ENCODE measurements at regions not wholly inside any gene's neighbourhood (a gene's known extent, or its start where the extent isn't known, plus 50 kb on each side); places are given as distances from the start of the nearest gene placed in this dataset.

DNA sequence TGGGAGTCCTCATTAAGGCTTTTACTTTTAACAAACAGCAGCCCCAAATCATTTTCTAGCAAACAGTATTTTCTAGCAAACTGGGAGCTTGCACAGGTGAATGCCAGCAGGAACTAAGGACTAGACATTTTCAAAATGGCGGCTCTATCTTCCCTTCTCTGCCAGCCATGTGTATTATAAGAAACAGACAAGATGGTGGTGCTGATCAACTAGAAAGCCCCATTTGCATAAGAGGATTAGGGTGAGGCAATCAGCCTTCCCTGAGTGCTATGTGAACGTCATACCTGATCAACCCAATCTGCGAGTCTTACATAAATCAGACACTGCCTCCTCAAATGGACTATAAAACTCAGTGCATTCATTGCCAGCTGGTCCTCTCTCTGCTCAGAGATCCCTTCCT is 479.6 kb downstream of the IPMK start:
- H3K18ac ChIP-seq (ENCODE audit: low read length): no peak overlapping the region
- WGBS, 2 donors (ENCODE audit: extremely low coverage in 2 of 2, insufficient read length in 2 of 2, insufficient replicate concordance in 1 of 2): no CpG with 5 or more reads among the region's 3 CpGs

DNA sequence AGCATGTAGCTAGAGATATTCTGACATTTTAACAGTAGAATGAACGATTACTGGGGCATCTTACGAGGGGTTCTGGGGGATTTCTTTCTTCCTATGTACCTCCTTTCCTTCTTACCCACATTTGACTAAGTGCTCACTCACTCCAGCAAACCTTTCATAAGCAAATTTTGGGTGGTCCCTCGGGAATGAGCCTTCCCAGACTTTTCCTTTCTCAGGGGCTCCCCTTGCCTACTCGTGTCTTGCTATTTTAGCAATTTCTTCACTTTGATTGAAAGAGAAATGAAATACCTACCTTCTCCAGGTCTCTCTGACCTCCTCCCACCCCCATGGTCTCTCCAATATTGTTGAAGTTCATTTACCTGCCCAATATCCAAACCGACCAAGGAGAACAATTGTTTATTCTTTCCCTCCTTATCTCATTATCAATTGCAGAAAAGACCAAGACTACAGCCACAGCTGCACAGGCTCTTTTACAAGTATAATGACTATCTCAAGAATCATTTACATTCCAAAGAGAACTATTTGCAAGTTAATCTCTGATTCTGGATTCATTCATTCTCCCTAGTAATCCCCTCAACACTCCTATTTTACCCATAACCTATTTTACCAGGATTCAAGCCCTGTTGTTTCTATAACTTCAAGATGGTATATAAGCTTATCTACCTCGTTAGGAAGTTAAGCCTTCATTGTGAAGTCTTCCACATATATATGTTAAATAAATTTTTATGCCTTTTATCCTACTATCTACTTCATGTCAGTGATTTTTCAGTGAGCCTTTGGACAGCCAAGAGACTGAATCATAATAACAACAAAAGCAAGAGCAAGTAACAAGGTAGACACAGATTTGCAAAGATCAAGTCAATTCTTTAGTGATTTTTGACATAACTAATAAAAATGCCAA is 480.6 kb downstream of the IPMK start:
- Histone ChIP-seq H4K8ac (ENCODE audit: low read depth, low read length) (no peak overlapping the region), H3K27ac (replicated peaks; ENCODE audit: low read length) (no peak overlapping the region), H3K23ac (ENCODE audit: low read depth, low read length, poor library complexity) (no peak overlapping the region), H2AFZ (ENCODE audit: low read length) (no peak overlapping the region), H2BK120ac (ENCODE audit: low read depth, low read length) (no peak overlapping the region), H3K4me2 (ENCODE audit: insufficient read depth, low read length, poor library complexity, severe bottlenecking) (no peak overlapping the region), H4K91ac (ENCODE audit: low read depth, low read length, poor library complexity) (no peak overlapping the region), H2BK5ac (ENCODE audit: low read length) (no peak overlapping the region), H3K4me3 (ENCODE audit: low read length in 2 of 2) (no peak overlapping the region), H3K14ac (ENCODE audit: low read length) (no peak overlapping the region), H2AK5ac (ENCODE audit: low read depth, low read length) (no peak overlapping the region), H3K79me1 (ENCODE audit: low read depth, low read length) (no peaks in the 10 kb centered on the region), H3K4me1 (ENCODE audit: control insufficient read depth in 2 of 2, insufficient read depth in 1 of 2, low read depth in 1 of 2, low read length in 2 of 2) (peaks cover 0 to 2% of the 10 kb centered on the region in 2 donors), H2BK15ac (ENCODE audit: low read length) (no peak overlapping the region), H3K9me3 (replicated peaks in 1 of 2; ENCODE audit: control insufficient read depth in 2 of 2, insufficient read depth in 1 of 2, low read depth in 1 of 2, low read length in 2 of 2) (no peaks in the 10 kb centered on the region), H3K36me3 (replicated peaks in 1 of 2; ENCODE audit: control insufficient read depth in 2 of 2, insufficient read depth in 2 of 2, low read length in 2 of 2) (no peaks in the 10 kb centered on the region), H2BK12ac (ENCODE audit: low read length) (no peak overlapping the region), H3K4ac (ENCODE audit: low read length) (no peak overlapping the region), H3K18ac (ENCODE audit: low read length) (no peak overlapping the region), H3K27me3 (ENCODE audit: control insufficient read depth in 3 of 3, insufficient read depth in 3 of 3, low read depth in 1 of 3, low read length in 3 of 3) (no peaks in the 10 kb centered on the region), H3K9ac (ENCODE audit: low read depth, low read length, poor library complexity) (no peak overlapping the region)
- no CpG with 5 or more reads among the region's 6 CpGs for WGBS, 2 donors (ENCODE audit: extremely low coverage in 2 of 2, insufficient read length in 2 of 2, insufficient replicate concordance in 1 of 2)
- no peak for DNase-seq (ENCODE audit: low spot score)

More for the DNA sequence above, 479.6 kb downstream of the IPMK start:
- H2AK5ac ChIP-seq (ENCODE audit: low read depth, low read length): no peak overlapping the region
- no peaks in the 10 kb centered on the region for H3K36me3 ChIP-seq (replicated peaks in 1 of 2; ENCODE audit: control insufficient read depth in 2 of 2, insufficient read depth in 2 of 2, low read length in 2 of 2)
- H3K23ac ChIP-seq (ENCODE audit: low read depth, low read length, poor library complexity): no peak overlapping the region
- no peak overlapping the region for H2AFZ ChIP-seq (ENCODE audit: low read length)
- H3K27me3 ChIP-seq (ENCODE audit: control insufficient read depth in 3 of 3, insufficient read depth in 3 of 3, low read depth in 1 of 3, low read length in 3 of 3): no peaks in the 10 kb centered on the region
- H2BK15ac ChIP-seq (ENCODE audit: low read length): no peak overlapping the region
- H3K4me3 ChIP-seq (ENCODE audit: low read length in 2 of 2): no peak overlapping the region
- H3K4me1 ChIP-seq (ENCODE audit: control insufficient read depth in 2 of 2, insufficient read depth in 1 of 2, low read depth in 1 of 2, low read length in 2 of 2): peaks cover 0 to 2% of the 10 kb centered on the region in 2 donors
- H3K27ac ChIP-seq (replicated peaks; ENCODE audit: low read length): no peak overlapping the region
- no peak overlapping the region for H4K91ac ChIP-seq (ENCODE audit: low read depth, low read length, poor library complexity)
- no peak overlapping the region for H4K8ac ChIP-seq (ENCODE audit: low read depth, low read length)
- no peaks in the 10 kb centered on the region for H3K79me1 ChIP-seq (ENCODE audit: low read depth, low read length)
- H3K14ac ChIP-seq (ENCODE audit: low read length): no peak overlapping the region
- H3K4ac ChIP-seq (ENCODE audit: low read length): no peak overlapping the region
- no peak overlapping the region for H2BK5ac ChIP-seq (ENCODE audit: low read length)
- H3K4me2 ChIP-seq (ENCODE audit: insufficient read depth, low read length, poor library complexity, severe bottlenecking): no peak overlapping the region
- H2BK120ac ChIP-seq (ENCODE audit: low read depth, low read length): no peak overlapping the region
- DNase-seq (ENCODE audit: low spot score): no peak
- H3K9me3 ChIP-seq (replicated peaks in 1 of 2; ENCODE audit: control insufficient read depth in 2 of 2, insufficient read depth in 1 of 2, low read depth in 1 of 2, low read length in 2 of 2): no peaks in the 10 kb centered on the region
- no peak overlapping the region for H3K9ac ChIP-seq (ENCODE audit: low read depth, low read length, poor library complexity)
- no peak overlapping the region for H2BK12ac ChIP-seq (ENCODE audit: low read length)

DNA sequence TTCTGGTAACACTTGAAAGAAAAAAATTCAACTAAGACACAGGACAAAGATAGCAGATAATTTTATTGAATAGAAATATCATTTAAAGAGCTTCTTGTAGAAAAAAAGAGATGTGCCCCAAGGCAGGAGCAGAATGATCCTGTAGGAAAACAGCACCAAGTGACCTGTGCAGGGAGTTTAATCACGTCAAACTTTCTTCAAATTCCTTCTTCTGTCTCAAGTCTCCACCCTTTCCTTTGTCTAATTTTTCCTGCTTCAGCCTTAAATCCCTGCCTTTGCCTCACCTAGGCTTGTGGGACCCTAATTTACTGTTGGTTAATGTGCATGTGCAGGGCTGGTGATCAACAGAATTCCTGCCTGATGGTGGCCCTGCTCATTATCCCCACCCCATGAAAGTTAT is 481.4 kb downstream of the IPMK start:
- no peak for DNase-seq (ENCODE audit: low spot score)
- Histone ChIP-seq H3K4me2 (ENCODE audit: insufficient read depth, low read length, poor library complexity, severe bottlenecking) (no peak overlapping the region), H3K23ac (ENCODE audit: low read depth, low read length, poor library complexity) (no peak overlapping the region), H3K18ac (ENCODE audit: low read length) (no peak overlapping the region), H2AK5ac (ENCODE audit: low read depth, low read length) (no peak overlapping the region), H3K14ac (ENCODE audit: low read length) (no peak overlapping the region), H3K4me3 (ENCODE audit: low read length in 2 of 2) (no peak overlapping the region), H3K27ac (replicated peaks; ENCODE audit: low read length) (no peak overlapping the region), H3K36me3 (replicated peaks in 1 of 2; ENCODE audit: control insufficient read depth in 2 of 2, insufficient read depth in 2 of 2, low read length in 2 of 2) (no peaks in the 10 kb centered on the region), H4K91ac (ENCODE audit: low read depth, low read length, poor library complexity) (no peak overlapping the region), H3K79me1 (ENCODE audit: low read depth, low read length) (no peaks in the 10 kb centered on the region), H3K4ac (ENCODE audit: low read length) (no peak overlapping the region), H3K27me3 (ENCODE audit: control insufficient read depth in 3 of 3, insufficient read depth in 3 of 3, low read depth in 1 of 3, low read length in 3 of 3) (no peaks in the 10 kb centered on the region), H2BK12ac (ENCODE audit: low read length) (no peak overlapping the region), H2BK5ac (ENCODE audit: low read length) (no peak overlapping the region), H2BK15ac (ENCODE audit: low read length) (no peak overlapping the region), H3K4me1 (ENCODE audit: control insufficient read depth in 2 of 2, insufficient read depth in 1 of 2, low read depth in 1 of 2, low read length in 2 of 2) (peaks cover 0 to 2% of the 10 kb centered on the region in 2 donors), H2BK120ac (ENCODE audit: low read depth, low read length) (no peak overlapping the region), H2AFZ (ENCODE audit: low read length) (no peak overlapping the region), H3K9me3 (replicated peaks in 1 of 2; ENCODE audit: control insufficient read depth in 2 of 2, insufficient read depth in 1 of 2, low read depth in 1 of 2, low read length in 2 of 2) (no peaks in the 10 kb centered on the region), H4K8ac (ENCODE audit: low read depth, low read length) (no peak overlapping the region), H3K9ac (ENCODE audit: low read depth, low read length, poor library complexity) (no peak overlapping the region)
- no CpG with 5 or more reads among the region's 1 CpG for whole genome bisulfite sequencing, 2 donors (ENCODE audit: extremely low coverage in 2 of 2, insufficient read length in 2 of 2, insufficient replicate concordance in 1 of 2)

DNA sequence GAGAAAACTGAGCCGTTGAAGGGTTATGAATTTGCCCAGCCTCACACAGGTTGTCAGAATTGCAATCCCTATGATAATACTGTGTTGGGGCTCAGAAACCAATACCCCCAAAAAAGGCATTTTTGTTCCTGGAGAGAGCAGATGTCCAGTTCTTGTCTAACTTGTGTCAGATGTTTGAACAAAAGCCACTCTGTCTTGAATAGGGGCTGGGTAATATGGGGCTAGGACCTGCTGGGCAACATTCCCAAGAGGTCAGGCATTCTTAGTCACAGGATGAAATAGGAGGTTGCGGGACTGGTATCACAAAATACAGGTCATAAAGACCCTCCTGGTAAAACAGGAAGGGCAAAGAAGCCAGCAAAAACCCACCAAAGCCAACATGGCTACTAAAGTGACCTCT is 482.1 kb downstream of the IPMK start:
- no peak overlapping the region for H2AK5ac ChIP-seq (ENCODE audit: low read depth, low read length)
- H3K4me1 ChIP-seq (ENCODE audit: control insufficient read depth in 2 of 2, insufficient read depth in 1 of 2, low read depth in 1 of 2, low read length in 2 of 2): peaks cover 0 to 2% of the 10 kb centered on the region in 2 donors
- no peak overlapping the region for H4K8ac ChIP-seq (ENCODE audit: low read depth, low read length)
- H3K36me3 ChIP-seq (replicated peaks in 1 of 2; ENCODE audit: control insufficient read depth in 2 of 2, insufficient read depth in 2 of 2, low read length in 2 of 2): no peaks in the 10 kb centered on the region
- H3K18ac ChIP-seq (ENCODE audit: low read length): no peak overlapping the region
- no CpG with 5 or more reads among the region's 2 CpGs for WGBS, 2 donors (ENCODE audit: extremely low coverage in 2 of 2, insufficient read length in 2 of 2, insufficient replicate concordance in 1 of 2)
- H3K14ac ChIP-seq (ENCODE audit: low read length): no peak overlapping the region
- H2BK12ac ChIP-seq (ENCODE audit: low read length): no peak overlapping the region
- no peak overlapping the region for H3K4me2 ChIP-seq (ENCODE audit: insufficient read depth, low read length, poor library complexity, severe bottlenecking)
- H3K9me3 ChIP-seq (replicated peaks in 1 of 2; ENCODE audit: control insufficient read depth in 2 of 2, insufficient read depth in 1 of 2, low read depth in 1 of 2, low read length in 2 of 2): no peaks in the 10 kb centered on the region
- H2BK5ac ChIP-seq (ENCODE audit: low read length): no peak overlapping the region
- no peak for DNase-seq (ENCODE audit: low spot score)
- H2AFZ ChIP-seq (ENCODE audit: low read length): no peak overlapping the region
- H4K91ac ChIP-seq (ENCODE audit: low read depth, low read length, poor library complexity): no peak overlapping the region
- no peak overlapping the region for H3K23ac ChIP-seq (ENCODE audit: low read depth, low read length, poor library complexity)
- no peaks in the 10 kb centered on the region for H3K79me1 ChIP-seq (ENCODE audit: low read depth, low read length)
- no peak overlapping the region for H3K4ac ChIP-seq (ENCODE audit: low read length)
- H3K27ac ChIP-seq (replicated peaks; ENCODE audit: low read length): no peak overlapping the region
- no peak overlapping the region for H2BK15ac ChIP-seq (ENCODE audit: low read length)
- H3K27me3 ChIP-seq (ENCODE audit: control insufficient read depth in 3 of 3, insufficient read depth in 3 of 3, low read depth in 1 of 3, low read length in 3 of 3): no peaks in the 10 kb centered on the region
- no peak overlapping the region for H3K9ac ChIP-seq (ENCODE audit: low read depth, low read length, poor library complexity)
- H3K4me3 ChIP-seq (ENCODE audit: low read length in 2 of 2): no peak overlapping the region
- no peak overlapping the region for H2BK120ac ChIP-seq (ENCODE audit: low read depth, low read length)
